OCI-LY7 (cell line): ENCODE measurements at regions not wholly inside any gene's neighbourhood (a gene's known extent, or its start where the extent isn't known, plus 50 kb on each side); places are given as distances from the start of the nearest gene placed in this dataset.

Experiments
- EZH2phosphoT487 ChIP-seq: fragments of 200-600 bp; sonication (generic); IDR thresholded peaks from 2 replicates; pipeline ENCODE4 v1.6.1; 2018; ENCODE audit warnings: low read depth, borderline replicate concordance, mild to moderate bottlenecking, mixed run types, antibody characterized with exemption, low read length, moderate library complexity, mixed read lengths
- TF ChIP-seq, protein P1 (sequence below): fragments of 200-600 bp; sonication (generic); conservative IDR thresholded peaks from 2 replicates; pipeline ENCODE4 v1.5.1; 2014; ENCODE audit warnings: mild to moderate bottlenecking, antibody characterized with exemption, low read length, moderate library complexity, mixed read lengths

DNA sequence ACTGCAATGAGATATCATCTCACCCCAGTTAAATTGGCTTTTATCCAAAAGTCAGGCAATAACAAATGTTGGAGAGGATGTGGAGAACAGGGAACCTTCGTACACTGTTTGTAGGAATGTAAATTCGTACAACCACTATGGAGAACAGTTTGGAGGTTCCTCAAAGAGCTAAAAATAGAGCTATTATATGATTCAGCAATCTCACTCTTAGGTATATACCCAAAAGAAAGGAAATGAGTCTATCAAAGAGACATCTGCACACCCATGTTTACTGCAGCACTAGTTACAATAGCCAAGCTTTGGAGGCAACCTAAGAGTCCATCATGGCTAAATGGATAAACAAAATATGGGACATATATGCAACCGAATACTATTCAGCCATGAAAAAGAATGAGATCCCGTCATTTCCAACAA is 68.0 kb upstream of the HES1 start:
- no peak for TF ChIP-seq EZH2phosphoT487
- TF ChIP-seq, protein P1, sequence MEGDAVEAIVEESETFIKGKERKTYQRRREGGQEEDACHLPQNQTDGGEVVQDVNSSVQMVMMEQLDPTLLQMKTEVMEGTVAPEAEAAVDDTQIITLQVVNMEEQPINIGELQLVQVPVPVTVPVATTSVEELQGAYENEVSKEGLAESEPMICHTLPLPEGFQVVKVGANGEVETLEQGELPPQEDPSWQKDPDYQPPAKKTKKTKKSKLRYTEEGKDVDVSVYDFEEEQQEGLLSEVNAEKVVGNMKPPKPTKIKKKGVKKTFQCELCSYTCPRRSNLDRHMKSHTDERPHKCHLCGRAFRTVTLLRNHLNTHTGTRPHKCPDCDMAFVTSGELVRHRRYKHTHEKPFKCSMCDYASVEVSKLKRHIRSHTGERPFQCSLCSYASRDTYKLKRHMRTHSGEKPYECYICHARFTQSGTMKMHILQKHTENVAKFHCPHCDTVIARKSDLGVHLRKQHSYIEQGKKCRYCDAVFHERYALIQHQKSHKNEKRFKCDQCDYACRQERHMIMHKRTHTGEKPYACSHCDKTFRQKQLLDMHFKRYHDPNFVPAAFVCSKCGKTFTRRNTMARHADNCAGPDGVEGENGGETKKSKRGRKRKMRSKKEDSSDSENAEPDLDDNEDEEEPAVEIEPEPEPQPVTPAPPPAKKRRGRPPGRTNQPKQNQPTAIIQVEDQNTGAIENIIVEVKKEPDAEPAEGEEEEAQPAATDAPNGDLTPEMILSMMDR: no peak
